Endodermal cell (in vitro differentiated cells): ENCODE measurements at regions not wholly inside any gene's neighbourhood (a gene's known extent, or its start where the extent isn't known, plus 50 kb on each side); places are given as distances from the start of the nearest gene placed in this dataset.

Source experiments
- DNase-seq: peaks from one replicate; pipeline ENCODE4 v3.0.0-alpha.2; 2017
- H3K27ac ChIP-seq: 2 replicates; pipeline ENCODE4 v1.5.1; 2013; ENCODE audit warnings: mild to moderate bottlenecking, low read depth, low read length, moderate library complexity
- H3K27me3 ChIP-seq: 2 replicates; pipeline ENCODE4 v1.6.1; 2013; ENCODE audit warnings: mild to moderate bottlenecking, low read length, moderate library complexity; ENCODE audit not compliant: insufficient read depth, control insufficient read depth, poor library complexity, severe bottlenecking
- H3K36me3 ChIP-seq: 2 replicates; pipeline ENCODE4 v1.7.0; 2013; ENCODE audit warnings: mild to moderate bottlenecking, low read length, moderate library complexity; ENCODE audit not compliant: control insufficient read depth, insufficient read depth
- H3K4me1 ChIP-seq: one replicate; pipeline ENCODE4 v1.7.0; 2013; ENCODE audit warnings: low read length; ENCODE audit not compliant: control insufficient read depth, insufficient read depth
- H3K4me3 ChIP-seq: 2 replicates; pipeline ENCODE4 v1.5.1; 2013; ENCODE audit warnings: mild to moderate bottlenecking, low read length, moderate library complexity
- H3K9ac ChIP-seq: 2 replicates; pipeline ENCODE4 v1.6.1; 2013; ENCODE audit warnings: mild to moderate bottlenecking, low read length, moderate library complexity; ENCODE audit not compliant: poor library complexity, severe bottlenecking; ENCODE audit errors: extremely low read depth
- H3K9me3 ChIP-seq: 2 replicates; pipeline ENCODE4 v1.6.1; 2013; ENCODE audit warnings: mild to moderate bottlenecking, low read length, moderate library complexity; ENCODE audit not compliant: control insufficient read depth
- H3K27ac Mint-ChIP-seq: 2 replicates; pipeline ENCODE4 v1.8.0; 2020; ENCODE audit warnings: mixed read lengths
- H3K27me3 Mint-ChIP-seq: 2 replicates; pipeline ENCODE4 v1.8.0; 2021; ENCODE audit warnings: mild to moderate bottlenecking, mixed read lengths; ENCODE audit not compliant: insufficient read depth
- H3K36me3 Mint-ChIP-seq: 2 replicates; pipeline ENCODE4 v1.8.0; 2020; ENCODE audit warnings: low read depth, mixed read lengths
- H3K4me1 Mint-ChIP-seq: 2 replicates; pipeline ENCODE4 v1.8.0; 2020; ENCODE audit warnings: mixed read lengths
- H3K4me3 Mint-ChIP-seq: 2 replicates; pipeline ENCODE4 v1.8.0; 2020; ENCODE audit warnings: mild to moderate bottlenecking, moderate library complexity, mixed read lengths
- H3K9me3 Mint-ChIP-seq: 2 replicates; pipeline ENCODE4 v1.8.0; 2020; ENCODE audit warnings: mild to moderate bottlenecking, mixed read lengths
- CTCF ChIP-seq: fragments of 200-600 bp; sonication (generic); conservative IDR thresholded peaks from 2 replicates; pipeline ENCODE4 v1.5.0; 2021; ENCODE audit warnings: antibody characterized with exemption, mild to moderate bottlenecking
- WGBS, 2 experiments: methylation state at CpG; one replicate each; pipeline versions ENCODE4 v1.1.5 to v1.1.7; 2013; ENCODE audit warnings: missing lambda C conversion rate in 2 of 2, mixed read lengths in 1 of 2; ENCODE audit not compliant: insufficient coverage in 1 of 2, insufficient read length in 1 of 2; 5-methylcytosine and 5-hydroxymethylcytosine counted together

- no peaks in the 10 kb centered on the region for H3K36me3 Mint-ChIP-seq
- peaks cover 2% of the 10 kb centered on the region for H3K27me3 Mint-ChIP-seq
- no peaks in the 10 kb centered on the region for H3K9me3 ChIP-seq
- no peaks in the 10 kb centered on the region for H3K4me1 ChIP-seq
- no peak overlapping the region for H3K27ac ChIP-seq
- no peak overlapping the region for H3K4me3 ChIP-seq
- no peak for DNase-seq
- no peaks in the 10 kb centered on the region for H3K4me1 Mint-ChIP-seq
- no peaks in the 10 kb centered on the region for H3K36me3 ChIP-seq
- no peaks in the 10 kb centered on the region for H3K27me3 ChIP-seq
- 86 to 91% methylated on average over 4 of the region's 4 CpGs for WGBS, 2 experiments
- H3K9ac ChIP-seq, result no peak overlapping the region
- H3K9me3 Mint-ChIP-seq, result peaks cover 10% of the 10 kb centered on the region
- H3K4me3 Mint-ChIP-seq, result no peak overlapping the region
- no peak overlapping the region for H3K27ac Mint-ChIP-seq
- TF ChIP-seq CTCF, result no peak
Measured at GRCh38 chr16:52212841-52213240, 334.1 kb downstream of the TOX3 start.

DNA sequence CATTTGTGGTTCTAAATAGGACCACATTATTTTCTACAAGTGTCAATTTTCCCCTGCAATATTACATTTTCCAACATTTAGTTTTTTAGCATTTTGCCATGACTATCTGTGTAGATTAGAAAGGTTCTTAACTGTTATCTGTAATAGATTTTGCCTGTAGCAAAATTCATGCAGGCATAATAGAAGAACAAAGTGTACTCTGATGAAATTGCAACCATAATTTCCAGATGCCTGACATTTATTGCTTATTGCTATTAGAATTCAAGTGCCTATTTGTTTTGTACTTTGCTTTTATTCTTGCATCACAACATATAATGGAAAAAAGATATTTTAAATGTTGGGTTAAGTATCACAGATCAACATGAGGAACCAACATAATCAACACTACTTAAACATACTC is 337.7 kb downstream of the TOX3 start:
- no peaks in the 10 kb centered on the region for H3K4me1 Mint-ChIP-seq
- H3K36me3 ChIP-seq, result no peaks in the 10 kb centered on the region
- no peaks in the 10 kb centered on the region for H3K9me3 Mint-ChIP-seq
- no peak overlapping the region for H3K4me3 Mint-ChIP-seq
- DNase-seq, result no peak
- H3K27me3 Mint-ChIP-seq, result no peaks in the 10 kb centered on the region
- H3K27ac ChIP-seq, result no peak overlapping the region
- H3K9ac ChIP-seq, result no peak overlapping the region
- H3K9me3 ChIP-seq, result no peaks in the 10 kb centered on the region
- no peaks in the 10 kb centered on the region for H3K36me3 Mint-ChIP-seq
- no peaks in the 10 kb centered on the region for H3K4me1 ChIP-seq
- no peak for TF ChIP-seq CTCF
- no peak overlapping the region for H3K4me3 ChIP-seq
- H3K27me3 ChIP-seq, result no peaks in the 10 kb centered on the region
- H3K27ac Mint-ChIP-seq, result no peak overlapping the region

- Histone ChIP-seq H3K36me3 (no peaks in the 10 kb centered on the region), H3K27ac (no peak overlapping the region), H3K4me3 (no peak overlapping the region), H3K4me1 (no peaks in the 10 kb centered on the region), H3K9me3 (no peaks in the 10 kb centered on the region), H3K9ac (no peak overlapping the region), H3K27me3 (no peaks in the 10 kb centered on the region)
- Mint-ChIP-seq H3K9me3 (no peaks in the 10 kb centered on the region), H3K4me1 (no peaks in the 10 kb centered on the region), H3K36me3 (no peaks in the 10 kb centered on the region), H3K27ac (no peak overlapping the region), H3K4me3 (no peak overlapping the region), H3K27me3 (no peaks in the 10 kb centered on the region)
- no peak for DNase-seq
- no peak for TF ChIP-seq CTCF
Measured at GRCh38 chr16:52203096-52203495, 343.8 kb downstream of the TOX3 start.
